Panc1 (cell line): ENCODE measurements at regions not wholly inside any gene's neighbourhood (a gene's known extent, or its start where the extent isn't known, plus 50 kb on each side); places are given as distances from the start of the nearest gene placed in this dataset.

Source experiments
- ATAC-seq: fragments of 200-7000 bp; cut with Tn5 transposase; 2 replicates; pipeline ENCODE4 v1.9.1; 2020; ENCODE audit warnings: mild to moderate bottlenecking, moderate library complexity
- BruUV-seq: library from RNA; stranded (reverse); fragments of 400-500 nt; replicated peaks from 2 replicates; lab custom pipeline; 2021; lab: Mats Ljungman, UMichigan
- CTCF ChIA-PET: fragments of 300-600 bp; sonication (Branson Sonifier 250); formaldehyde crosslinking; loops from one replicate; lab custom pipeline; 2022; ENCODE audit warnings: antibody characterized with exemption; lab: Charles Lee
- POLR2A ChIA-PET: fragments of 300-600 bp; sonication (Branson Sonifier 250); formaldehyde crosslinking; loops from one replicate; lab custom pipeline; 2022; ENCODE audit warnings: antibody characterized with exemption; lab: Charles Lee
- DNase-seq: peaks from one replicate; pipeline ENCODE4 v3.0.0-alpha.2; 2010; ENCODE audit warnings: low read depth, low spot score
- H3K27ac ChIP-seq: 2 replicates; pipeline ENCODE4 v1.5.1; 2011; ENCODE audit warnings: mild to moderate bottlenecking, low read length, inconsistent platforms
- H3K27me3 ChIP-seq: fragments of 200-500 bp; sonication (Bioruptor generic); 2 replicates; pipeline ENCODE4 v1.6.0; 2014; ENCODE audit warnings: low read length, inconsistent platforms; ENCODE audit not compliant: control insufficient read depth, insufficient read depth
- H3K36me3 ChIP-seq: fragments of 200-500 bp; sonication (Bioruptor generic); 2 replicates; pipeline ENCODE4 v1.5.1; 2014; ENCODE audit warnings: inconsistent platforms, mild to moderate bottlenecking, low read length, moderate library complexity; ENCODE audit not compliant: control insufficient read depth, insufficient read depth
- H3K4me1 ChIP-seq: 2 replicates; pipeline ENCODE4 v1.5.1; 2011; ENCODE audit warnings: inconsistent platforms, mild to moderate bottlenecking, low read length, moderate library complexity; ENCODE audit not compliant: control insufficient read depth, insufficient read depth
- H3K4me3 ChIP-seq, 2 experiments: 2 replicates each; pipeline ENCODE4 v1.5.1; 2011 to 2012; ENCODE audit warnings: low read depth in 2 of 2, low read length in 2 of 2, mild to moderate bottlenecking in 2 of 2, inconsistent platforms in 1 of 2, moderate library complexity in 1 of 2
- H3K9me3 ChIP-seq: fragments of 200-500 bp; sonication (Bioruptor generic); 2 replicates; pipeline ENCODE4 v1.5.1; 2014; ENCODE audit warnings: low read depth, mild to moderate bottlenecking, inconsistent platforms, low read length, moderate library complexity; ENCODE audit not compliant: control insufficient read depth, insufficient read depth
- CTCF ChIP-seq: fragments of 450-650 bp; IDR thresholded peaks from 2 replicates; pipeline ENCODE4 v1.5.1; 2017; ENCODE audit warnings: mild to moderate bottlenecking
- POLR2AphosphoS5 ChIP-seq: IDR thresholded peaks from 2 replicates; pipeline ENCODE4 v1.6.1; 2012; ENCODE audit warnings: mild to moderate bottlenecking, low read depth, low read length, moderate library complexity
- REST ChIP-seq, 2 experiments: IDR thresholded peaks; 2 replicates each; pipeline ENCODE4 v1.6.1; 2011 to 2012; ENCODE audit warnings: low read depth in 2 of 2, control low read depth in 1 of 2, low read length in 1 of 2, mild to moderate bottlenecking in 1 of 2, moderate library complexity in 1 of 2; ENCODE audit not compliant: insufficient read depth in 1 of 2
- SIN3A ChIP-seq: IDR thresholded peaks from 2 replicates; pipeline ENCODE4 v1.6.1; 2012; ENCODE audit warnings: low read depth, mild to moderate bottlenecking, low read length, moderate library complexity, borderline replicate concordance; ENCODE audit not compliant: insufficient read depth
- TCF7L2 ChIP-seq: IDR thresholded peaks from 2 replicates; pipeline ENCODE4 v1.6.1; 2011; ENCODE audit warnings: mild to moderate bottlenecking, low read depth, low read length, inconsistent platforms
- in situ Hi-C: cut with HindIII; loops from 2 replicates; pipeline ENCODE4 v1.10.0; 2016; ENCODE audit warnings: low sequenced_read_pairs, low pct_unique_long_range_greater_than_20kb
- intact Hi-C: fragments of 100-400 bp; cut with micrococcal nuclease; formaldehyde crosslinking; loops from one replicate; pipeline ENCODE4 v1.10.0; 2022; ENCODE audit not compliant: unreplicated experiment

- no peak for TF ChIP-seq CTCF
- no peak for TF ChIP-seq TCF7L2
- no peak for TF ChIP-seq REST (IDR thresholded peaks at IDR 0.05; ENCODE audit: insufficient read depth in 1 of 2, low read depth in 2 of 2, low read length in 1 of 2)
- no peak for TF ChIP-seq SIN3A
- TF ChIP-seq POLR2AphosphoS5: no peak
- Histone ChIP-seq H3K4me1 (no peaks in the 10 kb centered on the region), H3K9me3 (peaks cover 5% of the 10 kb centered on the region; the same call in 1 of the 2 replicates), H3K27ac (peak overlapping the region; percentile 18; the same call in 1 of the 2 replicates), H3K4me3 (no peak overlapping the region), H3K27me3 (no peaks in the 10 kb centered on the region), H3K36me3 (no peaks in the 10 kb centered on the region)
- in situ Hi-C loops (no loop called here), intact Hi-C loops (no loop called here)
- DNase-seq (no peak), ATAC-seq (no peak)
- BruUV-seq: no TSS peak
- ChIA-PET CTCF (no interaction called here), POLR2A (no interaction called here)
These were observed 228.8 kb downstream of the TGFB2 start for GRCh38 chr1:218573925-218574324.

GRCh38 chr1:218575079-218575478 lies 229.9 kb downstream of the TGFB2 start:
- H3K4me1 ChIP-seq: no peaks in the 10 kb centered on the region
- CTCF ChIA-PET: no interaction called here
- POLR2A ChIA-PET: no interaction called here
- H3K9me3 ChIP-seq: peaks cover 5% of the 10 kb centered on the region; the same call in 1 of the 2 replicates
- TF ChIP-seq REST (IDR thresholded peaks at IDR 0.05; ENCODE audit: insufficient read depth in 1 of 2, low read depth in 2 of 2, low read length in 1 of 2) (no peak), POLR2AphosphoS5 (no peak), SIN3A (no peak), CTCF (no peak), TCF7L2 (no peak)
- no peak overlapping the region for H3K4me3 ChIP-seq
- H3K36me3 ChIP-seq: no peaks in the 10 kb centered on the region
- intact Hi-C loops: no loop called here
- DNase-seq (no peak), ATAC-seq (no peak)
- no peaks in the 10 kb centered on the region for H3K27me3 ChIP-seq
- H3K27ac ChIP-seq: peak overlapping the region; percentile 71
- BruUV-seq: no TSS peak
- in situ Hi-C loops: no loop called here
